Hepatocyte (in vitro differentiated cells): ENCODE measurements at regions not wholly inside any gene's neighbourhood (a gene's known extent, or its start where the extent isn't known, plus 50 kb on each side); places are given as distances from the start of the nearest gene placed in this dataset.

Source experiments
- CTCF ChIP-seq: fragments of 200-600 bp; sonication (generic); IDR thresholded peaks from 2 replicates; pipeline ENCODE4 v1.5.1; 2016; ENCODE audit warnings: antibody characterized with exemption, mild to moderate bottlenecking; ENCODE audit not compliant: poor library complexity
- EZH2 ChIP-seq: fragments of 200-600 bp; sonication (generic); IDR thresholded peaks from 2 replicates; pipeline ENCODE4 v1.6.1; 2016; ENCODE audit warnings: antibody characterized with exemption, mild to moderate bottlenecking, borderline replicate concordance
- EZH2phosphoT487 ChIP-seq: fragments of 200-600 bp; sonication (generic); IDR thresholded peaks from one replicate; pipeline ENCODE4 v1.6.1; 2018; ENCODE audit warnings: antibody characterized with exemption, mild to moderate bottlenecking, low read depth, moderate library complexity; ENCODE audit not compliant: unreplicated experiment, severe bottlenecking

- TF ChIP-seq CTCF, result no peak
- no peak for TF ChIP-seq EZH2
- TF ChIP-seq EZH2phosphoT487, result no peak
These were observed 196.2 kb upstream of the RAI14 start for GRCh38 chr5:34459908-34460307.
